Epidermal melanocyte (primary cell): ENCODE measurements at regions not wholly inside any gene's neighbourhood (a gene's known extent, or its start where the extent isn't known, plus 50 kb on each side); places are given as distances from the start of the nearest gene placed in this dataset.
A peak's percentile ranks its signal among the peaks of the same experiment; 100 is the strongest.
"Not testable (repeated sequence)": the region's sequence is repeated elsewhere in the genome, so short reads cannot be mapped to it uniquely, and the experiment has no call there.

Source experiments
- DNase-seq: peaks from one replicate; pipeline ENCODE4 v3.0.0; 2011; ENCODE audit warnings: low spot score; ENCODE audit not compliant: insufficient read length

DNA sequence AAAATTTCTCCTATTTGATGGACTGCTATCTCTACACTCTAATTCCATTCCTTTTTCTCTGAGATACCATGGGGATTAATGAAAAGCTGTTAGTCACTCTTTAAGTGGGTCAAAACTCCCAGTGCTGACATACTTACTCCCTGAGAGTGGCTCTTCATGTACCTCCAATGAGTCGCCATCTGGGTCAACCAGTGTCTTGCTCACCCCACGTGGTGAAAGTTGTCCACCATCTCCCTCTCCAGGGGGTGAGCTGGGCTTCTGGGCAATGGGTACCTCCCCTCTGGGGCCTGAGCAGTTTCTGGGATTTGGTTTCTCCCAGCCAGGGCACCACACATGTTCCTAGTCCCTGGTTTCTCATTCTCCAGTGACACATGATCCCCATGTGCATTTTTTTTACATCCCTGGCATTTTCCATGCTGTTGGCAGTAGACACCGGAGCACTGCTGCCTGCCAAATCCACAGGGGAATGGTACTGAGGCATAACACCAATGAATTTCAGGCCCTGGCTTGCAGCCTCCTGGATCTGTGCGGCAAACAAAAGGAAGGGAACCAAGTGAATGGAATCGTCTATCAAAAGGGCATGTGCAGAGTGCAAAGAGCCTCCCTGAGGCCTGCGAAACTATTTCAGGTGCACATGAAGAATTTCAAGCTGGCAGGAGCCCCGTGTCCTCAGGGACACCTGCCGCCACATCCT, 817.9 kb upstream of the AMELY start:
- no peak for DNase-seq

DNA sequence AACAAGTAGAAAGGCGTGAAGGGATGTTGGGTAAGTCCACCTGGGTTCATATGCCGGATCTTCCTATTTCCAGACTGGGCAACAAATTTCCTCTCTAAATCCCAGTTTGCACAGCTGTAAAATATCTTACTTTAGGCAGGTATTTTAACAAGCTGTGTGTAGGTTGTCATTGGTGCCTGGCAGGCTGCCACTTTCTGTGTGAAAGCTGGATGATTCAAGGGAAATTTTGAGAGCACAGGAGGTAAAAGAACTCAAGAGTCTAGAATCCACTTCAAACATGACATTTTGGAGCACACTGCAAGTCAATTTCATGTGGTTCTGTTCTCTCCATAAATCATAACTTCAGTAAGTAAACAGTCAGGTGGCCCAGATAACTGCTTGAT, 817.4 kb upstream of the AMELY start:
- DNase-seq = no peak

DNA sequence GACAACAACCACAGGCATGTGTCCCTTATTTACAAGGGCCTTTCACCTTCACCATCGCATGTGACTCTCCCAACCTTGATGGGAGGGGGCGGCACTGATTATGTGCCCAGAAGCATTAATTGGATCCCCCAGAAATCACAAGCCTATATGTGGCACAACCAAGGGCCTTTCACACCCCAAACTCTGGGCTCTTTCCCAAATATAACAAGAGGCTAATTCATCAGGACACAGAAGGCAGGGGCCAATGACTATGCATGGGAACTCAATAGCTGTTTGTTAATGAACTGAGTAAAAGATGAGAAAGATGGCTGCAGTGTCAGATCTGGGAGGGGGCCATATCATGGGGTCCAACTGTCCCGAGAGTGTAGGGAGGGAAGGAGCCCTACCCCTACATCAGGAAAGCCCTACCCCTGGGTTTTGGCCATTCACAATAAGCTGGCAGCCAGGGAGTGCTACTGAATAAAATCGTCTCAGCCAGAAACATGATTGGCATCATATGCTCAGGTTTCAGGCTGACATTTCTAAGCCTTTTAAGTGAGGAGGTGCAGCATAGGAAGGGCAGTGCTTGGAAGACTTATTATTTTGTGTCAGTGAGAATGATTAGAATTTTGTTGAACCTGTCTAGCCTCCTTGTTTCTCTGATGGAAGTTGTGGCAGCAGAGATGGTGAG, 814.4 kb upstream of the AMELY start:
- no peak for DNase-seq

DNA sequence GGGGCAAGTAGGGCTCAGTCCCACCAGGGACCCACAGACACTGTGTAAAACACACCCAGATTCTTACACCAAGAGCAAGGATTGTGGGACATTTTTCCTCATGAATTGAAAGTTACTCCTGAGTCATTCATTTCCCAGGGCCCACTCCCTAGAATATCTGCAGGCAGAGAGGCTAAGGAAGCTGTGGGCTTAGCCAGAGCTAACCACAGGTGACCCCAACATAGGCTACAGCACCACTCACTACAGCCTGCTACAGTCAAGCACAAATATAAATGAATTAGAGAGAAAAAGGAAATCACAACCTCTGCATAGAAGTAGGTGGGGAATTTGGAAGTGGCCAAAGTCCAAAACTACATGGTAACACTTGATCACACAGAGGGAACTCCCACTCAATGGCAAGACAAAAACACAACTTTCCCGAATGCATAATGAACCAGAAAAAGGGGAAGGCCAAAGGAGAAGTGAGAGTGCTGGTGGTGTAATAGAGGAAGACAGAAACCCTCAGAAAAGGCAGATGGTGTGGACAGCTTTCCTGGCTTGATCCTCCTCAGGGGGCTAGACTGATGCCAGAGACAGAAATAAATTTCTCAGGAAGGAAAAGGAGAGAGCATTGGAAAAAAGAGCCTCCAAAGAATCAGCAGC, 812.6 kb upstream of the AMELY start:
- DNase-seq = no peak

DNA sequence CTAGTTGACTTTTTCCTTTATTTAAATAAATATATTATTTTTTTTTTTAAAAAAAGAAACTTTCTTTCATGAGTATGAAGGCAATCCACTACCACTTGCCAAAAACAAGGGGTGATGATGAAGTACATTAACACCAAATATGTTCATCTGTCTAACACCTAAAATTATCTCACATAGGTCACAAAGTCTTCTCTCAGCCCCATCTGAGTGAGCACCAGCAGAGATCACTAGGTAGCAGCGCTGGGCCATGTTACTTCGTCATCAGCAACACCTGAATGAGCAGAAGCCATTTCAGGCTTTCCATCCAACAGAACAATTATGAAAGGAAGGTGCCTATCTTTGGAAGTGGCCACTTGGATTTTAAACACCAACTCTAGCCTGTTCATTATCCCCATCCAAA, 811.6 kb upstream of the AMELY start:
- DNase-seq = no peak

DNA sequence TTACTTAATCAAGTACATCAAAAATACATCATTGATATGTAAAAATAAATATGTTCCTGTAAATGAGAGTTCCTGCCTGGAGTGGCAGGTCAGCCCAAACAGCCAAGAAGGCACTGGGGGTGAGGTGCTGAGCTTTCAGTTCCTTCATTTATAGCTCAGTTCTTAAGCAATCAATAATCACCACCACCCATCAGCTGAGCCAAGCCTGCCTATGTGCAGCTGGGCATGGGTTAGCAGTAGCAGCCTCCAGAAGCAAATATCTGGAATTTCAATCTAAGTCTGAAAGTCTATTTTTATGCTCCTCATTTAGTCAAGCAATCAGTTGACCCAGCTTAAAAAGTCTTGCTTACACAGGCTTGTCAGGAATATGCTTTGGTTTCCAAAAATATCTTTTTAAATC, 811.0 kb upstream of the AMELY start:
- no peak for DNase-seq

DNA sequence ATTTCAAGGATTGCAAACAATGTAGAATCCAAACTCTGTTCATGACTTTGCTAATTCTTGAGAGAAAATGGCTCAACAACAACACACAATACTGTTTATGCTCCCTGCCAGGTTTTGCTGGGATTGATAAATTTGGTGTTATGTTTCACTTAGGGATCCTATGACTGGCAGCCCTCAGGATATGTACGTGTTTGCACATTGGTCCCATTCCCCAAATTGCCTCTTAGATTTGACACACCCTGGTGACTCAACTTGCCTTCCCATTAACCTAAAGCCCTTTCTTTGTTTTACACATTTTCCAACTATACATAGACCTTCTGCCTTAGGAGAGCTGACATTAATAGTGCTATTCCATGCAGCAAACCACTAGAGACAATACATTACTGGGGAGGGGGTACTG, 809.4 kb upstream of the AMELY start:
- no peak for DNase-seq

DNA sequence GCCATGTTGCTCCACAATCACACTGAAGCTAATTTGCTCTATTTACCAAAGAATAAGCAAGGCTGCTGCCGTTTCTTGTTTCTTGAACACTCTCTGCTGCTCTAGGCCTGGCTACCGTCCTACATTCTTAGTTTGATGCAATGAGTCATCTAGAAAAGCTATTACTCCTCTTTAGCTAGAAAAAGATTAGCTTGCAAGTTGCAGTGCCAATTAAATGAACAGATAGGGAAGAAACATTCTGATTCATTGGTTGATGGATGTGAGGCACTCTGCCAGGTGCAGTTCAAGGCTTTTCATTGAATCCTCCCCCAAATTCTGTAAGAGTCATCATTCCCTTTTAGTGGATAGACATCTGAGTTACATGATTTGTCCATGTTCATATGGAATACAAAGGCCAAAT, 807.7 kb upstream of the AMELY start:
- no peak for DNase-seq

DNA sequence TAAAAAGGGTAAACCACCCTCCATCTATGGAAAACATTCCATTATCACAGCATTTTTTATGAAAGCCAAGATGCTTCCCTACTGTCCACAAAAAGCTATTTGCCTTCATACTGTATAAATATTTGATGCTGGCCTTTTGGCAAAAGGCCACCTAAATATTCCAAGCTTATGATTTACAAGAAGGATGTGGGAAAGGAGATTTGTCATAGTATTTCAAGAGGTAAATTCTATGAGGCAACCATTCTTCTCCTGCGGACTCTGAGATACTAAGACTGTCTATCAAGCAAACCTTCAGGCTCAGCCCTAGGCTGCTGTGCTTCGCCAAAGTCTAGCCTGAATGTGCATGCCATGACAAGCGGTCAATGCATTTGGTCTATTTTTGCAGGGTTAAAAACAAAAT, 807.1 kb upstream of the AMELY start:
- DNase-seq = no peak

DNA sequence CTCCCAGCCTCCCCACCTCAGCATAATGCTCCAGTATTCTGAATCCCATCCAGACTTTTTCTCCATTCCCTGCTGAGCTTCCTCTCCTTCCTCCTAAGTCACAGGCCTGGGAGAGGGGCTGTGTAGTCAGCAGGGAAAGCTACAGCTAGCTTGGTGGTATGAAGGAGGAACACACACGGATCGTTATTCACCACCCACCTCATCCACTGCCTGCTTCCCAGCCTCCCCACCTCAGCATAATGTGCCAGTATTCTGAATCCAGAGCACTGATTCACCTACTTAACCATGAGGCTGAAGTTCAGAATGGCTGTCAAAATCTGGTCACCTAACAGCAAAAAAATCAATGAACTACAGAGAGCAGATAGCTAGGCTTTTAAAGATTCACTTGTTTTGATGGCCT, 806.6 kb upstream of the AMELY start:
- DNase-seq = no peak

DNA sequence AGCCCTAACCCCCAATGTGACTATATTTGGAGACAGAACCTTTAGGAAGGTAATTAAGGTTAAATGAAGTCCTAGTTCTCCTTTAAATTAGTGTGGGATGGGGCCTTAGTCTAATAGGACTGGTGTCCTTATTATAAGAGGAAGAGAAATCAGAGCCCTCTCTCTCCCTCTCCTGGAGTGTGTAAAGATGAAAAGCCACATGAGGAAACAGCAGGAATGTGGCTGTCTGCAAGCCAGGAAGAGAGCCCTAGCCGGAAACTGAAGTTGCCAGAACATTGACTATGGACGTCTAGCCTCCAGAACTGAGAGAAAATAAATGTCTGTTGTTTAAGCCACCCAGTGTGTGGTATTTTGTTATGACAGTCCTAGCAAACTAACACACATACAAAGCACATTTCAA, 802.9 kb upstream of the AMELY start:
- DNase-seq = no peak

DNA sequence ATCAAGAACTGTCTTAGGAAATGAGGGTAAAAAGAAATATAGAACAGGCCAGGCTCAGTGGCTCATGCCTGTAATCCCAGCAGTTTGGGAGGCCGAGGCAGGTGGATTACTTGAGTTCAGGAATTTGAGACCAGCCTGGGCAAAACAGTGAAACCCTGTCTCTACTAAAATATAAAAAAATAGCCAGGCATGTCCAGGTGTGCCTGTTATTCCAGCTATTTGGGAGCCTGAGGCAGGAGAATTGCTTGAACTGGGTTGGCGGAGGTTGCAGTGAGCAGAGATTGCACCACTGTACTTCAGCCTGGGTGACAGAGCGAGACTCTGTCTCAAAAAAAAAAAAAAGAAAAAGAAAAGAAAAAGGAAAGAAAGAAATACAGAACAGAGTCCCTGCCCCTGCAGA, 802.2 kb upstream of the AMELY start:
- DNase-seq = not testable (repeated sequence)

DNA sequence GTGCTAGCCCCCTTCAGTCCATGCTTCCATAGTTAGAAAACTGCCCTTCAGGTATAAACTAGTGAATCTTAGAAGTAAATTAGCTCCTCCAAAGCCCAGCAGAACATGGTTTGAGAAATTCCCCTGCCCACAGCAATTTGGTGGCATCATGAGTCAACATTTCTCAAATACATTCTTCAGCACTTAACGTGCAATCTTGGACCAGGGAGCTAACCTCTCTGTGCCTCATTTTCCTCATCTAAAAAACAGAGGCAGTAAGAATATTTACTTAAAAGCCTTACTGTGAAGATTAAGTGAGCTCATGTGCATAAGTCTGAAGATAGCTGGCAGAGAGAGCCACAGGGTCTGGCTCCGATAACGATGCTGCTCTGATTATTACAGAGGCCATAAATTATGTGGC, 800.7 kb upstream of the AMELY start:
- no peak for DNase-seq

DNA sequence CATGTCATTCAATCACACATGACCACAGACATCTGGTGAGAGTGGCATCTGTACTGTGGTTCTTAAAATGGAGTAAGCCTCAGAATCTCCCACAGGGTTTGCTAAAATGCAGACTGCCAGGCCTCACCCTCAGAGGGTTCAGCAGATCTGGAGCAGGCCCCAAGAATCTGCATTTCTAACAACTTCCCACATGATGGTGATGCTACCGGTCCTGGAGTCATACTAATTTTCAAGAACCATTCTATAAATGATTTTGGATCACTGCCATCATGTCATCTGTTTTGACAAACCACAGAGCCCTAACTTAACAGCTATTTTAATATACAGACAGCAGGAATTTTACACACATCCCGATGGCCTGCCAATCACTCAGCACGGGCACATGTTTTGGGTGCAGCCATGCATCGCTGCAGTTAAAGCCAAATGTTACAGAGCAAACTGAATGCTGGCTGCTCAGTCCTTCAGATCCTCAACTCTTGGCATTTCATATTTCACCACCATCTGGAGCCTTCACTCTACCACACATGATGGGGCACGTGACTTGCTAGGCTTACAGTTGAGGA, 792.1 kb upstream of the AMELY start:
- no peak for DNase-seq

DNA sequence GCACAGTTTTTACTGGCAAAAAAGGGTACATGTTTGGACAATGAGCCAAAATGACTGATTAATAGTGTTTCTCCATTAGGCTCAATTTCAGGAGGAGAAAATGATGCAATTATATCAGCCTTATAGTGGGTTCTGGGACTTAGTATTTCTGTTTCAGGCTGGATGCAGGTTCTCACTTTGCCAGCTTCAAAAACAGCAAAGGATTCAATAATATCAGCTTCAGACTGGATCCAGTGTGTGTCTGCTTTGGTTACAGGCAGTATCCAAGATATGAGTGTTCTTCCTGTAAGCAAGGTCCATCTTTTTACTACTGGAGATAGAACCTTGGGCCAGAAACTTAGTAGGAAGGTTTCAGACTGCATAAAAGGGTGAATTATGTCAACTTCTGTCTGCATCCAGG, 790.9 kb upstream of the AMELY start:
- no peak for DNase-seq

DNA sequence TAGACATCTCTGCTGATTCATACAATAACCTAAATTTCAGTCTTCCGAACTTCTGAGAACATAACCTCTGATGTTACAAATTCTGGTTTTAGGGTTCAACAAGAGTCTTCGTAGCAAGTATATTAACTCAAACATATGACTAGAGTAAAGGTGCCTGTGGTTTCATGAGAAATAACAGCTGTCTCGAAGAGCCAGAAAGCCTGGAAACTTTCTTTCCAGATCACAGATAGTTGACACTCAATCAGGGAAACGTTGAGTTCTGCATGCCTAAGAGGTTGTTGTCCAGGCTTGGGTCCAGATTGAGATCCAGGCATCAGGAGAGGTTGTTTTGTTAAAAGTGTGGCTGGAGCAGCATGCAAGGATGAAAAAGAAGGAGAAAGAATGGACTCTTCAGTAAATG, 790.1 kb upstream of the AMELY start:
- DNase-seq = no peak

DNA sequence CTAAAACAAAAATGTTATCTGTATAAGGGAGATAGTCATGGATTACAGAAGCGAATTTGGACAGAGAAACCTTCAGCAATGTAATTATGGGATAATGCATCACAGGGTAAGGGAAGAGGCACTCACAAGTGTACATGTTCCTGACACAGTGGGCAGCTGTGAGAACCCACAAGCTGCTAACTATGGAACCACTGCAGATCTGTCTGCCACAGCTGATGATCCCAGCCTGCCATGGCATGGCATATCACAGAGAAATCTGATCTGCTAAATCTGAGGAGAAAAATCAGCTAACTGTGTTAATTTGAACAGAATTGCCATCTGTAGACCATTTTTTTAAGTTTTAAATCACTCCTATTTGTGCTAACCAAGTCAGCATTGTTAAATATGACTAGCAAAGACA, 786.0 kb upstream of the AMELY start:
- DNase-seq = no peak

DNA sequence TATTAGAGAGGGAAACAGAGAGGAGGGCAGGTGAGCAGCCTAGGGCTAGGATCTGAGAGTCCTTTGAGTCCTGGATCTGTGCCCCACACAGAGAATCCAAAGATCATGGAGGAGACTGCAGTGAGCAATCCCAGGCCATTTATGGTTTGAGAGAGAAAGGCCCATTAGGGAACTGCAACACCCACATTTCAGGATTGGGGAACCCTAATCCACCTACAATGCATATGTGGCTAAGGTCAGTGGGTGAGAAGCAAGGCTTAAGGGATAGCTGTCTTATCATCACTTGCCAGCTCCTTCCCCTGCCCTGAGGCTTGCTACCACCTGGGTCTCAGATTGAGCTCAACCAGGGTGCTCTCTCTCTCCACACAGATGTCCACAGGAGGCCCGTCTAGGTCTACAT, 781.1 kb upstream of the AMELY start:
- DNase-seq = no peak

DNA sequence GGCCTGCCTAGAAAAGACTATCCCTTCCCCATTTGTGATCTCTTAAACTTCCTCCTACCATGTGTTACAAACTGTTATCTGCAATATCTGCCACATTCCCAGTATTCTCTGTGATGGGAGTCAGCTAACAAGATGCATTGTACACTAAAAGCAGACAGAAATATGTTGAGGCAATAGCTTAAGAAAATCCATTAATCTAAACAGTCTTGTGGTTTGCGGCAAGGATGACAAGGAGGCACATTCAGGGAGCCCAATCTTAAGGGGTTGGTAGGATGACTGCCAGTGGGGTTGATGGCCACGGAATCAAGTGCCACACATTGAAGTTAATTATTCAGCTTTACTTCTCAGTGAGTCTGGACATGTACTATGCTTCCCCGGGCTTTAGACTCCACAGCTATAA, 775.5 kb upstream of the AMELY start:
- DNase-seq = no peak

DNA sequence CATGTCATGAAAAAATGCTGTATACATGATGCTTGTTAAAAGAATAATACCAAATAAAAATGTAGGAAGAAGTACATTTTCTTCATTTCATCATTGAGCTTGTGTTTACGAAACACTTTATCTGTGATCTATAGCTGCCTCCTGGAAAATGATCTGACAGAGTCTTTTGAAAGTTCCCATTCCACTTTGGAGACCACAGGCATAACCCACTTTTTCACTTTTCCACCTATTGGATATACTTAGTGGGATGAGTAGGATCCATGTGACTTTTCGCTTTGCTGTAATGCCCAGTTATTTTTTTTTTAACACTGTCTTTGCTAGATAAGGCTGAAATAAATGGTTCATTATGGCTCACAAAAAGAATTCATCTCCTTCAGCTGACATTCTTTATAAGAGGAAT, 773.0 kb upstream of the AMELY start:
- DNase-seq = no peak

DNA sequence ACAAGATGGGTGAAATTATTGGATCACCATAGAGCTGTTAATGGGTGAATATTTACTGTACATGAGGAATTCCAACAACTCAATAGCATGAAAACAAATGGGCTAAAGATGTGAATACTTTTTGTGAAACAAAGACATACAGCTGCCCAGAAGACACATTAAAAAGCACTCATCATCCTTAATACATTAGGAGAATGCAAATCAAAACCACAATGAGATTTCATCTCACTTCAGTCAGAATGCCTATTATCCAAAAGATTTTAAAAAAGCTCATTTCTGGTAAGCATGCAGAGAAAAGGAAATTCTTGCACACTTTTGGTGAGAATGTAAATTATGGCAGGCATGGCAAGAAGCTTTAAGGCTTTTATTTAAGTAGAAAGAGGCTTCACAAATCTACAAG, 770.8 kb upstream of the AMELY start:
- DNase-seq = peak; percentile 34

DNA sequence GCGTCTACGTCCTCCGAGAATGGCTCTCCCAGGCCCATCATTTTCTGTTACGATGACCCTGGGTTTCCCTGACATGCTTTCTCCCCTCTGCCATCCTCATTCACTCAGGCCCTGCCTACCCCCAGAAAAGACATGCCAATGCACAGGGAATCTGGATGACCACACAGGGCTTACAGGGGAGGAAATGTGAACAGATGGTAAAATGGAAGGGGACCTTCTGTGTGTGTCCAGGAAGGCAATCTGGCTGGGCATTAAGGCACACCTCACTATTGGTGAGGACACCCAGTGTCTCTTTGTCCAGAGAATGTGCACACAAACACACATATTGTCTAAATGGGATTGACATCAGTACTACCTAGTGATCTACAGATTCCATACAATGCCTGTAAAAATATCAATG, 769.9 kb upstream of the AMELY start:
- no peak for DNase-seq

DNA sequence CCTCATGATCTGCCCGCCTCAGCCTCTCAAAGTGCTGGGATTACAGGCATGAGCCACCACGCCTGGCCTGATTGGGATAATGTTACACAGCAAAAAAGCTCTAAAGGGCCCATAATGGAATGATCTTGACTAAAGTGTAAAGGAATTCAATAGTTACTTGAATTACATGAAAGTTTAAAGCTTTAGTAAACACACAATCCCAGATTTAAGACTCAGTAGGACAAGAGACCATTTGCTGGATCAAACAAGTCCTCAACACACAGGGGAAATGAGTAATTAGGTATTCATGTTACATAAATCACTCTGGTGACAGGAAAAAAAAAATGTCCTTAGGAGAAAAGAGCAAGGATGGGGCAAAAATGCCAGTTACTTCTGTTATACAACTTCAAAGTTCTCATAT, 762.9 kb upstream of the AMELY start:
- no peak for DNase-seq
